Mononuclear cell (primary cell): ENCODE measurements at regions not wholly inside any gene's neighbourhood (a gene's known extent, or its start where the extent isn't known, plus 50 kb on each side); places are given as distances from the start of the nearest gene placed in this dataset.
"Not testable (repeated sequence)": the region's sequence is repeated elsewhere in the genome, so short reads cannot be mapped to it uniquely, and the experiment has no call there.

ENCODE experiments used
- H3K27me3 ChIP-seq: 2 replicates; pipeline ENCODE4 v1.6.0; 2011; ENCODE audit warnings: low read length, control low read depth; ENCODE audit not compliant: insufficient read depth
- H3K4me1 ChIP-seq: 2 replicates; pipeline ENCODE4 v1.5.1; 2011; ENCODE audit warnings: mild to moderate bottlenecking, low read length, control low read depth; ENCODE audit not compliant: insufficient read depth
- H3K4me3 ChIP-seq: 2 replicates; pipeline ENCODE4 v1.5.1; 2011; ENCODE audit warnings: mild to moderate bottlenecking, low read length, moderate library complexity
- H3K9me3 ChIP-seq: 2 replicates; pipeline ENCODE4 v1.5.1; 2011; ENCODE audit warnings: low read depth, mild to moderate bottlenecking, control low read depth, low read length

GRCh38 chr2:64276417-64277095 lies 132.3 kb upstream of the PELI1 start:
- Histone ChIP-seq H3K4me1 (peaks cover 58% of the 10 kb centered on the region), H3K4me3 (peak overlapping the region; percentile 41), H3K9me3 (no peaks in the 10 kb centered on the region), H3K27me3 (no peaks in the 10 kb centered on the region)

DNA sequence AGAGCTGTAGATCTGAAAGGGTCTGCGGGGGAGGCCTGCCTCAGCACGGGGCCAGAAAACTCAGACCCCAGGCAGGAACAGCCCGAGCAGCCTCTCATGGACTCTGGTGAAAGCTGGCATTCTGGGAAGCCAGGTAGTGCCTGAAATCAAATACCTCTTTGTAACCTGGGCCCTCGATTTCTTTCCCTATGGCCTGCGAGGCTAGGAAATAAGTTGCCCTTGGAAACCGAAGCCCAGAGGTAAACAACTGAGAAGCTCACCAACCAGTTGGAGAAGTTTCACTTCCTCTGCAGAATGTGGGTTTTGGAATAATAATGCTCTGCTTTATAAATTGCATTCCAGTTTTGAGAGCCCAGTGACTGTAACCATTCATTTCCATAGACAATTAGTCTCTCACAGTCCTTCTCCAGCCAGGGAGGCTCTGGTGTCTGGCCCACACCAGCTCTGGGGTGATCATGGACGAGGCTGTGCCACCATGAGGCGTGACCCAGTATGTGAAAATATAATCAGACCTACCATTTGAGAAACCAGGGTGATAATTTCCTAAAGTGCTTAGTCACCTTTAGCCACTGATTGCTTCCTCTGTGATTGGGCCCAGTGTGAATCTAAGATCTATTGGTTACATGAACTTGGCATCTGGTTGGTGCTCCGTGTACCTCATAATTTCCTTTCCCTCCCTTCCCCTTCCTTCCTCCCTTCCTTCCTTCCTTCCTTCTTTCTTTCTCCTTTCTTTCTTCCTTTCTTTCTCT lies 133.1 kb upstream of the PELI1 start:
- peaks cover 57% of the 10 kb centered on the region for H3K4me1 ChIP-seq
- H3K9me3 ChIP-seq, result no peaks in the 10 kb centered on the region
- no peak overlapping the region for H3K4me3 ChIP-seq
- no peaks in the 10 kb centered on the region for H3K27me3 ChIP-seq

DNA sequence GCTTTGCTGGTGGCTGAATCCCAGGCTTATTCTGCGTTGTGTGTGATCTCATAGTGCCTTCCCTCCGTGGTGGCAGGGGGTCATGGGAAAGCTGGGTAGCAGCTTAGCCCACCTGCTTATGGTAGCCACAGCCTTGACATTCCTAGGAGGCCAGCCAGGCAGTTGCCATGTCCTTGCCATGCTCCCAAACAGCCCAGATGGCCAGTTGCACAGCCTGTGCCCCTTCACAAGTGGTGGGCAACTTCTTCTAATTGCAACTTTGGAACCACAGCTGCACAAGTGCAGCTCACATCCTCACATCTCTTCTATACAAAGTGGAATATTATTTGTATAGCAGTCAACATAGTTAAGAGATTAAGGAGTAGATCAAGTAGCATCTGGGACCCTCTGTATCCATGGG lies 136.6 kb upstream of the PELI1 start:
- not testable (repeated sequence) for H3K9me3 ChIP-seq, H3K4me3 ChIP-seq, H3K27me3 ChIP-seq
- peaks cover 44% of the 10 kb centered on the region for H3K4me1 ChIP-seq

- H3K4me1 ChIP-seq, result peaks cover 23% of the 10 kb centered on the region
- H3K4me3 ChIP-seq, result no peak overlapping the region
- H3K9me3 ChIP-seq, result no peaks in the 10 kb centered on the region
- no peaks in the 10 kb centered on the region for H3K27me3 ChIP-seq
Observed at GRCh38 chr2:64283006-64283570, 138.9 kb upstream of the PELI1 start.

DNA sequence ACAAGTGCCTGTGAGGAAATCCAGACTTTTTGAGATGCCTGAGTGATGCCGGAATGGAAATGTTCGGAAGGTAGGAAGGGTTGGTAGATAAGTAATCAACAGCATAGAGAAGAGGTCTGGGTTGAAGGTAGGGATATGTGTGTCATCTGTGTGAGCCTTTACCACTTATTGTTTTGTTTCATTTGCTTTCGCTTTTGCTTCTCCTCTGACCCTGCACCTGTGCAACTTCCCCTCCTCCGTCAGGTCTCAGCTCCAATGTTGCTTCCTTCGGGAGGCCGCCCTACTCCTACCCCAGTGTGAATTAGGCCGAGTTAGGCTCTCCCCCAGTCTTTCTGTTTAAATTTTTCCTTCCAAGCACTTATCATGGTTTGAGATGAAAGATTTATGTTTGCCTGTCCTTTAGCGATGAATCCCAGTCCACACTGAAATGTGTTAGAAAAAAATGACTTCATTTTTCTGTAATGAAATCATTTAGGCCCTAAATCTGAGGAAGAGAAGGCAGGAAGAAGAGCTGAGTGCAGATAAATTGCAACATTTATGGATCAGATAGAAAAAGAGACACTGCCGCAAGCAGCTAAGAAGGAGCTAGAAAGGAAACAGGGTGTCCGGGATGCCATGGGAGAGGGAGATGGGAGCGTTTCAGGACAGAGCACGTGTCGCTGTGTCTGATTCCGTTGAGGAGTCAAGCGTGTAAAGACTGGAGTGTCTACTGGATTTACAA lies 139.6 kb upstream of the PELI1 start:
- no peak overlapping the region for H3K4me3 ChIP-seq
- no peaks in the 10 kb centered on the region for H3K9me3 ChIP-seq
- H3K27me3 ChIP-seq, result no peaks in the 10 kb centered on the region
- peaks cover 22% of the 10 kb centered on the region for H3K4me1 ChIP-seq

DNA sequence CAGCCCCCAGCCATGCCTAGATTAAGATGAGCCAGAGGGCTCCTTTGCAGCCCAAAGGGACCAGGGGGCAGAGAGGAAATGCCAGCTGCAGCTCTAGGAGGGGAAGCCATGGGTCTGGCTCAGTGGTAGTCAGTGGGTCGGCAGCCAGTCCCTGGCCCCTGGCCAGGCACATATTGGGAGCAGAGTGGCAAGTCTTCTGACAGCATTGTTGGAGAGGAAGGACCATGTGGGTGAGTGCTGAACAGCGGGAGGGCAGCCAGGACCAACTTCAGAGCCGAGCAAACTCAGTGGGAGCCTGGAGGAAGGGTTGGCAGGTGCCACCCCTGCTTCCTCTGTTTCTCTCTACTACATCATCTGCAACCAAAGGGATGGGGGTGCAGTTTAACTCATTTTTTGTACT lies 140.5 kb upstream of the PELI1 start:
- no peaks in the 10 kb centered on the region for H3K27me3 ChIP-seq
- H3K9me3 ChIP-seq, result no peaks in the 10 kb centered on the region
- H3K4me3 ChIP-seq, result no peak overlapping the region
- H3K4me1 ChIP-seq, result peaks cover 22% of the 10 kb centered on the region

- Histone ChIP-seq H3K27me3 (no peaks in the 10 kb centered on the region), H3K4me3 (no peak overlapping the region), H3K4me1 (peaks cover 21% of the 10 kb centered on the region), H3K9me3 (no peaks in the 10 kb centered on the region)
Observed at GRCh38 chr2:64287202-64287740, 143.1 kb upstream of the PELI1 start.

- H3K4me3 ChIP-seq, result no peak overlapping the region
- no peaks in the 10 kb centered on the region for H3K27me3 ChIP-seq
- no peaks in the 10 kb centered on the region for H3K9me3 ChIP-seq
- H3K4me1 ChIP-seq, result peaks cover 8% of the 10 kb centered on the region
Observed at GRCh38 chr2:64288321-64289193, 144.3 kb upstream of the PELI1 start.

GRCh38 chr2:64289251-64289650 lies 145.0 kb upstream of the PELI1 start:
- Histone ChIP-seq H3K4me3 (no peak overlapping the region), H3K9me3 (no peaks in the 10 kb centered on the region), H3K27me3 (no peaks in the 10 kb centered on the region), H3K4me1 (peaks cover 2% of the 10 kb centered on the region)

- Histone ChIP-seq H3K9me3 (no peaks in the 10 kb centered on the region), H3K27me3 (no peaks in the 10 kb centered on the region), H3K4me3 (no peak overlapping the region), H3K4me1 (no peaks in the 10 kb centered on the region)
Observed at GRCh38 chr2:64289737-64290136, 145.5 kb upstream of the PELI1 start.

GRCh38 chr2:64291181-64291580 lies 147.0 kb upstream of the PELI1 start:
- no peaks in the 10 kb centered on the region for H3K27me3 ChIP-seq
- no peaks in the 10 kb centered on the region for H3K9me3 ChIP-seq
- no peak overlapping the region for H3K4me3 ChIP-seq
- H3K4me1 ChIP-seq, result no peaks in the 10 kb centered on the region

- H3K9me3 ChIP-seq, result no peaks in the 10 kb centered on the region
- H3K27me3 ChIP-seq, result no peaks in the 10 kb centered on the region
- H3K4me3 ChIP-seq, result no peak overlapping the region
- H3K4me1 ChIP-seq, result no peaks in the 10 kb centered on the region
Observed at GRCh38 chr2:64295326-64296139, 151.3 kb upstream of the PELI1 start.

DNA sequence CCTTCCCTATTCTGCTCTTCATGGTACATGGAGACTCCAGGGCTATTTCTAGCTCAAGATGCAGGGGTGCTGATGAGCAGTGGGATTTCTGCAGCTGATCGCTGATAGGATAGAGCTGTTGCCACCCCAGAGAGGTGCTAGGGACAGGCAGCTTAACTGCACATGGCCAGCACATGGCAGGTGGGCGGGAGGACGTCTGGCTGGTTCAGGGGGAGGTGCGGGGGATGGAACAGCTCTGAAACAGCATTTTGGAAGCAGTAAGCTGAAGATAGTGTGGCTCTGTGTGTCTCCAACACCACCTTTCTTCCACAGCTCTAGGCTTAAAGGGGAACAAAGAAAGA lies 151.9 kb upstream of the PELI1 start:
- no peaks in the 10 kb centered on the region for H3K9me3 ChIP-seq
- no peak overlapping the region for H3K4me3 ChIP-seq
- no peaks in the 10 kb centered on the region for H3K27me3 ChIP-seq
- no peaks in the 10 kb centered on the region for H3K4me1 ChIP-seq
